Endothelial cell of umbilical vein (primary cell): ENCODE measurements at regions not wholly inside any gene's neighbourhood (a gene's known extent, or its start where the extent isn't known, plus 50 kb on each side); places are given as distances from the start of the nearest gene placed in this dataset.
"Not testable (repeated sequence)": the region's sequence is repeated elsewhere in the genome, so short reads cannot be mapped to it uniquely, and the experiment has no call there.

Experiments used
- BruUV-seq: library from RNA; stranded (reverse); fragments of 400-500 nt; replicated peaks from 2 replicates; lab custom pipeline; 2021; lab: Mats Ljungman, UMichigan
- CTCF ChIA-PET: fragments of 300-600, 350-600 bp; sonication (Branson Sonifier 250); formaldehyde crosslinking; loops from one replicate; lab custom pipeline; 2021; ENCODE audit warnings: antibody characterized with exemption, inconsistent platforms; lab: Charles Lee
- POLR2A ChIA-PET: fragments of 300-600, 350-600 bp; sonication (Branson Sonifier 250); formaldehyde crosslinking; loops from one replicate; lab custom pipeline; 2021; ENCODE audit warnings: antibody characterized with exemption, inconsistent platforms; lab: Charles Lee
- DNase-seq: peaks from one replicate; pipeline ENCODE4 v3.0.0-alpha.2; 2011; ENCODE audit warnings: low read depth, low spot score
- FAIRE-seq: peaks from 2 replicates; lab custom pipeline; 2011; peaks lifted over from hg19 to GRCh38; lab: Jason Lieb, UNC
- H2AFZ ChIP-seq: 2 replicates; pipeline ENCODE4 v1.6.0; 2012; ENCODE audit warnings: low read depth, low read length, control low read depth, inconsistent platforms
- H3K27ac ChIP-seq: 2 replicates; pipeline ENCODE4 v1.5.1; 2011; ENCODE audit warnings: low read depth, mild to moderate bottlenecking, control low read depth, low read length, moderate library complexity; ENCODE audit not compliant: insufficient read depth
- H3K27me3 ChIP-seq, 2 experiments: 2 replicates each; pipeline versions ENCODE4 v1.6.0 to v1.6.1; 2011; ENCODE audit warnings: low read length in 2 of 2, mixed read lengths in 1 of 2; ENCODE audit not compliant: control insufficient read depth in 2 of 2, insufficient read depth in 2 of 2
- H3K36me3 ChIP-seq, 2 experiments: 2 replicates in 1 of 2; 3 replicates in 1 of 2; pipeline ENCODE4 v1.5.1; 2011; ENCODE audit warnings: low read length in 2 of 2, mild to moderate bottlenecking in 1 of 2, moderate library complexity in 1 of 2; ENCODE audit not compliant: control insufficient read depth in 2 of 2, insufficient read depth in 2 of 2; ENCODE audit errors: extremely low read depth in 1 of 2
- H3K4me1 ChIP-seq: 3 replicates; pipeline ENCODE4 v1.5.1; 2011; ENCODE audit warnings: mild to moderate bottlenecking, low read length; ENCODE audit not compliant: control insufficient read depth, insufficient read depth; ENCODE audit errors: extremely low read depth
- H3K4me2 ChIP-seq: 2 replicates; pipeline ENCODE4 v1.6.1; 2011; ENCODE audit warnings: low read length, control low read depth, mixed read lengths; ENCODE audit not compliant: insufficient read depth
- H3K4me3 ChIP-seq, 3 experiments: fragments of 200-600 bp in 1 of 3; sonication (generic), shearing (Covaris generic) in 1 of 3; replicated peaks in 1 of 3; 2 replicates each; pipeline ENCODE4 v1.5.1; 2011 to 2016; ENCODE audit warnings: control low read depth in 3 of 3, low read length in 3 of 3, mild to moderate bottlenecking in 2 of 3, inconsistent platforms in 1 of 3, low read depth in 1 of 3, moderate library complexity in 1 of 3; ENCODE audit not compliant: insufficient read depth in 1 of 3
- H3K79me2 ChIP-seq: 2 replicates; pipeline ENCODE4 v1.6.0; 2012; ENCODE audit warnings: low read length, inconsistent platforms; ENCODE audit not compliant: control insufficient read depth, insufficient read depth
- H3K9ac ChIP-seq: replicated peaks from 2 replicates; pipeline ENCODE3; 2011; ENCODE audit warnings: low read length, control low read depth; ENCODE audit not compliant: insufficient read depth; ENCODE audit errors: extremely low read depth
- H3K9me1 ChIP-seq: replicated peaks from 3 replicates; pipeline ENCODE4 v1.6.0; 2011; ENCODE audit warnings: mild to moderate bottlenecking, low read length; ENCODE audit not compliant: control insufficient read depth, insufficient read depth; ENCODE audit errors: extremely low read depth
- H3K9me3 ChIP-seq: replicated peaks from 2 replicates; pipeline ENCODE4 v1.5.1; 2012; ENCODE audit warnings: low read length, inconsistent platforms; ENCODE audit not compliant: control insufficient read depth, insufficient read depth
- H4K20me1 ChIP-seq: replicated peaks from 2 replicates; pipeline ENCODE3; 2011; ENCODE audit warnings: mild to moderate bottlenecking, low read length; ENCODE audit not compliant: control insufficient read depth, insufficient read depth; ENCODE audit errors: extremely low read depth
- EZH2 ChIP-seq: IDR thresholded peaks from 2 replicates; pipeline ENCODE4 v1.6.1; 2012; ENCODE audit warnings: borderline replicate concordance, low read depth, mild to moderate bottlenecking, moderate library complexity, low read length, inconsistent platforms; ENCODE audit not compliant: severe bottlenecking
- FOS ChIP-seq: IDR thresholded peaks from 2 replicates; pipeline ENCODE4 v1.6.1; 2011; ENCODE audit warnings: mild to moderate bottlenecking, low read length, moderate library complexity, borderline replicate concordance; ENCODE audit not compliant: insufficient read depth
- JUN ChIP-seq: IDR thresholded peaks from 2 replicates; pipeline ENCODE4 v1.6.1; 2011; ENCODE audit warnings: borderline replicate concordance, low read depth; ENCODE audit not compliant: insufficient read length, insufficient read depth
- MAX ChIP-seq: IDR thresholded peaks from 2 replicates; pipeline ENCODE4 v1.6.1; 2011; ENCODE audit not compliant: insufficient read depth, insufficient read length
- POLR2A ChIP-seq: IDR thresholded peaks from 2 replicates; pipeline ENCODE4 v1.6.1; 2012; ENCODE audit warnings: low read depth, mild to moderate bottlenecking, control low read depth, low read length
- dilution Hi-C: fragments of 300-500 bp; cut with MboI; formaldehyde crosslinking; loops from one replicate; pipeline ENCODE4 v1.15.0; 2019; ENCODE audit warnings: low sequenced_read_pairs; ENCODE audit not compliant: extremely low pct_ligation_motif_present
- intact Hi-C: fragments of 100-400 bp; cut with micrococcal nuclease; formaldehyde crosslinking; loops from one replicate; pipeline ENCODE4 v1.10.0; 2022

DNA sequence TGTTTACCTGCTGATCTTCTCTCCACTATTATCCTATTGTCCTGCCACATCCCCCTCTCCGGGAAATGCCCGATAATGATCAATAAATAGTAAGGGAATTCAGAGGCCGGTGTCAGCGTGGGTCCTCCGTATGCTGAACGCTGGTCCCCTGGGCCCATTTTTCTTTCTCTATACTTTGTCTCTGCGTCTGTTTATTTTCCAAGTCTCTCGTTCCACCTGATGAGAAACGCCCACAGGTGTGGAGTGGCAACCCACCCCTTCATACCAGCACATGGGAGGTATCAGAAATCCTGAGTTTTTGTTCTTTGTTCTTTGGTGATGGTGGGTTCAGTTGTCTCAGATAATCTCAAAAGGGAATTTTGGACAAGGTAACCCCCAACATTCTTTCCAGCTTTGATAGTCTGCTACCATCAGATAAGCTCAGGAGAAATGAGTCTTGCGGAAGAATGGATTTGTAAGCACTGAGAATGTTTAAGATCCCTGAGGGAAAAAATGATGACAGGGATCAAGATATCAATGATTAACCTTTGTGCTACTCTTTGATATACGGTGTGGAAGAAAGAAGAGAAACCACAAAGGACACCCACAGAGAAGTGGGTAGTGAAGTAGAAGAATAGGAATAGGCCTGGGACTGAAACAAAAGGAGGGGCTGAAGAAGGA, 117.9 kb downstream of the CEP44 start:
- Histone ChIP-seq H3K27ac (no peak overlapping the region), H4K20me1 (no peaks in the 10 kb centered on the region), H3K9me3 (no peaks in the 10 kb centered on the region), H3K36me3 (no peaks in the 10 kb centered on the region), H3K4me3 (no peak overlapping the region), H3K4me1 (no peaks in the 10 kb centered on the region), H3K9ac (no peak overlapping the region), H3K79me2 (no peaks in the 10 kb centered on the region), H3K27me3 (no peaks in the 10 kb centered on the region), H3K9me1 (no peaks in the 10 kb centered on the region), H2AFZ (no peak overlapping the region), H3K4me2 (no peak overlapping the region)
- ChIA-PET POLR2A (no interaction called here), CTCF (no interaction called here)
- dilution Hi-C loops: no loop called here
- intact Hi-C loops: no loop called here
- FAIRE-seq: no peak
- no TSS peak for BruUV-seq
- TF ChIP-seq FOS (no peak), JUN (no peak), POLR2A (no peak), EZH2 (no peak), MAX (no peak)
- no peak for DNase-seq

DNA sequence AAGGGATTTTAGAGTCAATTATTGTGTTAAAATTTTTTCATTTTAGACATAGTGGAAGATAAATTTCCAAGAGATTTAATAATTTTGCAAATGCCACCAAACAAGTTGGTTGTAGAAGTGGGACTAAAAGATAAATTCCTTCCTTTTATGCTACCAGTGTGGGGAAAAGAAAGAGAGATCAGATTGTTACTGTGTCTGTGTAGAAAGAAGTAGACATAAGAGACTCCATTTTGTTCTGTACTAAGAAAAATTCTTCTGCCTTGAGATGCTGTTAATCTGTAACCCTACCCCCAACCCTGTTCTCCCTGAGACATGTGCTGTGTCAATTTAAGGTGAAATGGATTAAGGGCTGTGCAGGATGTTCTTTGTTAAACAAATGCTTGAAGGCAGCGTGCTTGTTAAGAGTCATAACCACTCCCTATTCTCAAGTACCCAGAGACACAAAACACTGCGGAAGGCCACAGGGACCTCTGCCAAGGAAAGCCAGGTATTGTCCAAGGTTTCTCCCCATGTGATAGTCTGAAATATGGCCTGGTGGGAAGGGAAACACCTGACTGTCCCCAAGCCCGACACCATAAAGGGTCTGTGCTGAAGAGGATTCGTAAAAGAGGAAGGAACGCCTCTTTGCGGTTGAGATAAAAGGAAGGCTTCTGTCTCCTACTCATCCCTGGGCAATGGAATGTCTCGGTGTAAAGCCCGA, 117.0 kb downstream of the CEP44 start:
- CTCF ChIA-PET, FAIRE-seq, H3K27me3 ChIP-seq, POLR2A ChIA-PET, H3K4me2 ChIP-seq, H3K9me1 ChIP-seq, H3K9me3 ChIP-seq, H3K9ac ChIP-seq, intact Hi-C loops, H3K4me1 ChIP-seq, DNase-seq, H4K20me1 ChIP-seq, BruUV-seq, H3K36me3 ChIP-seq, dilution Hi-C loops, H3K27ac ChIP-seq, H2AFZ ChIP-seq, H3K4me3 ChIP-seq, H3K79me2 ChIP-seq: not testable (repeated sequence)
